ENCODE measurements at regions not wholly inside any gene's neighbourhood (a gene's known extent, or its start where the extent isn't known, plus 50 kb on each side); places are given as distances from the start of the nearest gene placed in this dataset.

- TF ChIP-seq CTCF (IDR thresholded peaks at IDR 0.05; ENCODE audit: borderline replicate concordance, extremely low read depth, low read length, poor library complexity, severe bottlenecking) (no peak), EZH2 (IDR thresholded peaks at IDR 0.05; ENCODE audit: borderline replicate concordance, low read depth, low read length, severe bottlenecking) (no peak)
Observed at GRCh38 chr15:97893967-97894366, 66.5 kb upstream of the ARRDC4 start.
